RCC 7860 (cell line): ENCODE measurements at regions not wholly inside any gene's neighbourhood (a gene's known extent, or its start where the extent isn't known, plus 50 kb on each side); places are given as distances from the start of the nearest gene placed in this dataset.

Experiments used
- DNase-seq: peaks from one replicate; pipeline ENCODE4 v3.0.0-alpha.2; 2015; ENCODE audit warnings: low spot score
- FAIRE-seq: peaks from 2 replicates; lab custom pipeline; 2012; peaks lifted over from hg19 to GRCh38; lab: Jason Lieb, UNC

GRCh38 chr15:62756326-62756994 is 286.1 kb upstream of the TPM1 start:
- no peak for DNase-seq
- no peak for FAIRE-seq

GRCh38 chr15:62756995-62757360 is 285.6 kb upstream of the TPM1 start:
- FAIRE-seq: no peak

GRCh38 chr15:62757535-62757934 is 285.0 kb upstream of the TPM1 start:
- FAIRE-seq (no peak), DNase-seq (no peak)

More at GRCh38 chr15:62756995-62757360, 285.6 kb upstream of the TPM1 start:
- no peak for DNase-seq

- DNase-seq (peak; percentile 91), FAIRE-seq (peak; percentile 82)
Observed at GRCh38 chr15:62758126-62758951, 284.2 kb upstream of the TPM1 start.

- FAIRE-seq: no peak
- no peak for DNase-seq
Observed at GRCh38 chr15:62758952-62759349, 283.6 kb upstream of the TPM1 start.

- FAIRE-seq (no peak), DNase-seq (no peak)
Observed at GRCh38 chr15:62760538-62760937, 282.0 kb upstream of the TPM1 start.

- no peak for DNase-seq
- no peak for FAIRE-seq
Observed at GRCh38 chr15:62765916-62766315, 276.6 kb upstream of the TPM1 start.

- DNase-seq: no peak
- FAIRE-seq: no peak
Observed at GRCh38 chr15:62766599-62766998, 275.9 kb upstream of the TPM1 start.

GRCh38 chr15:62769604-62770003 is 272.9 kb upstream of the TPM1 start:
- FAIRE-seq: peak; percentile 95

GRCh38 chr15:62770111-62770660 is 272.4 kb upstream of the TPM1 start:
- DNase-seq (peak; percentile 13), FAIRE-seq (no peak)

More at GRCh38 chr15:62769604-62770003, 272.9 kb upstream of the TPM1 start:
- peak; percentile 93 for DNase-seq

GRCh38 chr15:62770752-62771151 is 271.8 kb upstream of the TPM1 start:
- peak; percentile 93 for FAIRE-seq
- DNase-seq: peak; percentile 90

GRCh38 chr15:62771234-62771633 is 271.3 kb upstream of the TPM1 start:
- DNase-seq: no peak
- FAIRE-seq: no peak

- FAIRE-seq (no peak), DNase-seq (no peak)
Observed at GRCh38 chr15:62773369-62774165, 269.0 kb upstream of the TPM1 start.

- no peak for FAIRE-seq
- no peak for DNase-seq
Observed at GRCh38 chr15:62775932-62776331, 266.6 kb upstream of the TPM1 start.

GRCh38 chr15:62777671-62778070 is 264.9 kb upstream of the TPM1 start:
- peak; percentile 52 for DNase-seq
- FAIRE-seq: peak; percentile 72

GRCh38 chr15:62779036-62779770 is 263.3 kb upstream of the TPM1 start:
- FAIRE-seq (no peak), DNase-seq (peak; percentile 44)

GRCh38 chr15:62779899-62780298 is 262.6 kb upstream of the TPM1 start:
- FAIRE-seq: no peak

GRCh38 chr15:62781081-62781497 is 261.5 kb upstream of the TPM1 start:
- FAIRE-seq: peak; percentile 95
- DNase-seq: peak; percentile 86

More at GRCh38 chr15:62779899-62780298, 262.6 kb upstream of the TPM1 start:
- DNase-seq: no peak

- FAIRE-seq: peak; percentile 86
Observed at GRCh38 chr15:62782071-62782841, 260.3 kb upstream of the TPM1 start.

GRCh38 chr15:62782896-62783295 is 259.7 kb upstream of the TPM1 start:
- no peak for FAIRE-seq
- no peak for DNase-seq

More at GRCh38 chr15:62782071-62782841, 260.3 kb upstream of the TPM1 start:
- DNase-seq: peak; percentile 80
